Neuronal stem cell (in vitro differentiated cells): ENCODE measurements at regions not wholly inside any gene's neighbourhood (a gene's known extent, or its start where the extent isn't known, plus 50 kb on each side); places are given as distances from the start of the nearest gene placed in this dataset.

Experiments
- DNase-seq: peaks from one replicate; pipeline ENCODE4 v3.0.0-alpha.2; 2013; ENCODE audit warnings: low spot score
- H2AFZ ChIP-seq: one replicate; pipeline ENCODE4 v1.6.1; 2013; ENCODE audit warnings: mild to moderate bottlenecking, low read length, inconsistent platforms
- H2AK5ac ChIP-seq: 2 replicates; pipeline ENCODE4 v1.6.1; 2013; ENCODE audit warnings: low read depth, mild to moderate bottlenecking, inconsistent platforms, low read length, moderate library complexity, mixed read lengths
- H2BK120ac ChIP-seq: 2 replicates; pipeline ENCODE4 v1.6.1; 2013; ENCODE audit warnings: low read depth, mild to moderate bottlenecking, inconsistent platforms, low read length, moderate library complexity, mixed read lengths
- H2BK12ac ChIP-seq: one replicate; pipeline ENCODE4 v1.6.1; 2013; ENCODE audit warnings: low read length, inconsistent platforms
- H2BK15ac ChIP-seq: 2 replicates; pipeline ENCODE4 v1.6.1; 2013; ENCODE audit warnings: mild to moderate bottlenecking, low read length, inconsistent platforms, mixed read lengths
- H2BK5ac ChIP-seq: one replicate; pipeline ENCODE4 v1.6.1; 2013; ENCODE audit warnings: inconsistent platforms, mild to moderate bottlenecking, low read length, moderate library complexity
- H3K14ac ChIP-seq: one replicate; pipeline ENCODE4 v1.6.1; 2013; ENCODE audit warnings: low read length, inconsistent platforms
- H3K18ac ChIP-seq: 2 replicates; pipeline ENCODE4 v1.6.1; 2013; ENCODE audit warnings: low read length, inconsistent platforms
- H3K23ac ChIP-seq: 2 replicates; pipeline ENCODE4 v1.6.1; 2013; ENCODE audit warnings: low read depth, mild to moderate bottlenecking, mixed read lengths, low read length, inconsistent platforms; ENCODE audit not compliant: poor library complexity
- H3K27ac ChIP-seq: replicated peaks from 3 replicates; pipeline ENCODE4 v1.5.1; 2013; ENCODE audit warnings: low read length, inconsistent platforms
- H3K27me3 ChIP-seq, 3 experiments: 2 replicates each; pipeline ENCODE4 v1.6.1; 2013; ENCODE audit warnings: low read length in 3 of 3, mild to moderate bottlenecking in 2 of 3, inconsistent platforms in 1 of 3, low read depth in 1 of 3, mixed read lengths in 1 of 3, moderate library complexity in 1 of 3; ENCODE audit not compliant: control insufficient read depth in 3 of 3, insufficient read depth in 3 of 3
- H3K36me3 ChIP-seq, 2 donors: replicated peaks in 1 of 2; 2 replicates each; pipeline ENCODE4 v1.6.1; 2013; ENCODE audit warnings: low read length in 2 of 2; ENCODE audit not compliant: control insufficient read depth in 2 of 2, insufficient read depth in 2 of 2
- H3K4ac ChIP-seq: 2 replicates; pipeline ENCODE4 v1.6.1; 2013; ENCODE audit warnings: inconsistent platforms, mild to moderate bottlenecking, low read length, moderate library complexity
- H3K4me1 ChIP-seq, 2 donors: 1 replicate in 1 of 2; 2 replicates in 1 of 2; pipeline ENCODE4 v1.6.1; 2013; ENCODE audit warnings: low read length in 2 of 2, low read depth in 1 of 2; ENCODE audit not compliant: control insufficient read depth in 2 of 2, insufficient read depth in 1 of 2
- H3K4me2 ChIP-seq: one replicate; pipeline ENCODE4 v1.6.1; 2013; ENCODE audit warnings: mild to moderate bottlenecking, low read length, inconsistent platforms; ENCODE audit not compliant: insufficient read depth, poor library complexity, severe bottlenecking
- H3K4me3 ChIP-seq, 2 donors: 2 replicates each; pipeline ENCODE4 v1.5.1; 2013; ENCODE audit warnings: low read length in 2 of 2, mild to moderate bottlenecking in 2 of 2, inconsistent platforms in 1 of 2, moderate library complexity in 1 of 2
- H3K79me1 ChIP-seq: one replicate; pipeline ENCODE4 v1.6.1; 2013; ENCODE audit warnings: low read depth, mild to moderate bottlenecking, inconsistent platforms, low read length, moderate library complexity
- H3K9ac ChIP-seq: one replicate; pipeline ENCODE4 v1.6.1; 2013; ENCODE audit warnings: mild to moderate bottlenecking, low read depth, low read length, inconsistent platforms; ENCODE audit not compliant: poor library complexity
- H3K9me3 ChIP-seq, 2 donors: replicated peaks in 1 of 2; 2 replicates each; pipeline versions ENCODE3 to v1.6.1; 2013; ENCODE audit warnings: low read length in 2 of 2, mild to moderate bottlenecking in 2 of 2, inconsistent platforms in 1 of 2, low read depth in 1 of 2, mixed read lengths in 1 of 2, moderate library complexity in 1 of 2; ENCODE audit not compliant: control insufficient read depth in 2 of 2, insufficient read depth in 1 of 2
- H4K8ac ChIP-seq: one replicate; pipeline ENCODE4 v1.6.1; 2013; ENCODE audit warnings: low read depth, mild to moderate bottlenecking, inconsistent platforms, low read length, moderate library complexity
- H4K91ac ChIP-seq: one replicate; pipeline ENCODE4 v1.6.1; 2013; ENCODE audit warnings: low read length, low read depth, mild to moderate bottlenecking, inconsistent platforms; ENCODE audit not compliant: poor library complexity
- WGBS, 2 donors: extraction: QIAGEN DNeasy Blood & Tissue Kit; methylation state at CpG; one replicate each; pipeline ENCODE4 v1.1.7; 2013; ENCODE audit warnings: missing lambda C conversion rate in 2 of 2, mixed read lengths in 1 of 2; ENCODE audit not compliant: insufficient read length in 2 of 2, insufficient replicate concordance in 1 of 2; ENCODE audit errors: extremely low coverage in 2 of 2; 5-methylcytosine and 5-hydroxymethylcytosine counted together

GRCh38 chr12:115228434-115228833, 544.5 kb upstream of the TBX3 start:
- H3K36me3 ChIP-seq: no peaks in the 10 kb centered on the region
- no peaks in the 10 kb centered on the region for H3K27me3 ChIP-seq
- H3K4me2 ChIP-seq: no peak overlapping the region
- no peak overlapping the region for H3K27ac ChIP-seq
- no peaks in the 10 kb centered on the region for H3K79me1 ChIP-seq
- H4K8ac ChIP-seq: no peak overlapping the region
- no peak overlapping the region for H2AFZ ChIP-seq
- H3K4me3 ChIP-seq: no peak overlapping the region
- peaks cover 0 to 5% of the 10 kb centered on the region in 2 donors for H3K4me1 ChIP-seq
- no peak overlapping the region for H3K23ac ChIP-seq
- H4K91ac ChIP-seq: no peak overlapping the region
- no peak for DNase-seq
- no peak overlapping the region for H3K18ac ChIP-seq
- no peak overlapping the region for H3K9ac ChIP-seq
- H3K4ac ChIP-seq: no peak overlapping the region
- no peaks in the 10 kb centered on the region for H3K9me3 ChIP-seq
- H2BK15ac ChIP-seq: no peak overlapping the region
- H2AK5ac ChIP-seq: no peak overlapping the region
- no peak overlapping the region for H2BK5ac ChIP-seq
- WGBS, 2 donors: no CpG with 5 or more reads among the region's 4 CpGs
- no peak overlapping the region for H2BK120ac ChIP-seq
- no peak overlapping the region for H3K14ac ChIP-seq
- H2BK12ac ChIP-seq: no peak overlapping the region

DNA sequence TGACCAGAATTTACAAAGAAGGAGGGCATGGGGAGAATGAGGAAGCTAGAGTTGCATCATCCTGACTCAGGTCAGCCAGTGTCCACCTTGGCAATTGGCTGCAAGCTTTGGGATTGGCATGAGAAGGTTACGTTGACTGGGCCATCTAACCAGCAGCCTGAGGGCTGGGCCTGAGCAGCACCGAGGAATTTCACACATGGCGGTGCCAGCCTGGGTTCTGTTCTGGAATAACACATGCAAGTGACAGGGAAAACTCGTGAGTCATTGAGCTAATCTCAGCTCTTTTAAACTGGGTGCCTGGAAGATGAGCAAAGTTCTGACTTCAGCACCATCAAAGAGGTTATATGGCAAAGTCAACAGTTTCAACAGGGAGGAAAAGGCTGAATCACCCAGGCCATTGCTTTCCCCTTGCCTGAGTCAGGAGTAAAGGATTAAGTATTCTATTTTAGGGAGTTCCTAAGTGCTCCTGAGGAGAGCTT, 543.2 kb upstream of the TBX3 start:
- H3K23ac ChIP-seq: no peak overlapping the region
- no peak overlapping the region for H3K14ac ChIP-seq
- no peak overlapping the region for H3K4ac ChIP-seq
- no peak overlapping the region for H2AFZ ChIP-seq
- no peak overlapping the region for H2BK5ac ChIP-seq
- no peak overlapping the region for H4K91ac ChIP-seq
- H2BK12ac ChIP-seq: no peak overlapping the region
- DNase-seq: no peak
- no peak overlapping the region for H3K18ac ChIP-seq
- H3K27ac ChIP-seq: no peak overlapping the region
- no peak overlapping the region for H3K9ac ChIP-seq
- WGBS, 2 donors: no CpG with 5 or more reads among the region's 4 CpGs
- no peak overlapping the region for H3K4me2 ChIP-seq
- peak overlapping the region; percentile 19 for H2BK120ac ChIP-seq
- H3K4me1 ChIP-seq: peaks cover 0 to 8% of the 10 kb centered on the region in 2 donors
- H3K79me1 ChIP-seq: no peaks in the 10 kb centered on the region
- no peak overlapping the region for H2AK5ac ChIP-seq
- H2BK15ac ChIP-seq: no peak overlapping the region
- H3K9me3 ChIP-seq: no peaks in the 10 kb centered on the region
- H3K4me3 ChIP-seq: no peak overlapping the region
- H3K36me3 ChIP-seq: no peaks in the 10 kb centered on the region
- H3K27me3 ChIP-seq: no peaks in the 10 kb centered on the region
- no peak overlapping the region for H4K8ac ChIP-seq

DNA sequence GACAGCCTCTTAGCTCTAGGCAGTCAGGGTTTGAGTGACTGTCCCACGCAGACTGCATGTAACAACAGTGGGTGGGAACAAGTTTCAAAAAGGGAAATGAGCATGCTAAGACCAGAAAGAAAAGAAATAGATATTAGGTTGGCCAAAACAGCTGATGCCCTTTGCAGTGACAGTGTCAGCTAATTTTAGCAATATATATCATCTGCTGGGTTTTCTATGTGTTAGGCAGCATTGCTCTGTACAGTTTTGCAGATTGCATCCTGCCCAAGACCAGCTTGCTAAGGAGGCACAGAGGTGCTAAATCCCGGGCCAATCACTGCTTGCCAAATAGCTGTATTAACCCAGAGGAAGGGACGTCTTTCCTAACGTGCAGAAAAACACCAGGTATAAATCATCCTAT, 541.9 kb upstream of the TBX3 start:
- H3K4me3 ChIP-seq: no peak overlapping the region
- no peaks in the 10 kb centered on the region for H3K79me1 ChIP-seq
- no peak overlapping the region for H3K27ac ChIP-seq
- WGBS, 2 donors: no CpG with 5 or more reads among the region's 4 CpGs
- DNase-seq: no peak
- H4K8ac ChIP-seq: no peak overlapping the region
- H3K14ac ChIP-seq: no peak overlapping the region
- H2AK5ac ChIP-seq: no peak overlapping the region
- H3K9me3 ChIP-seq: no peaks in the 10 kb centered on the region
- no peak overlapping the region for H3K23ac ChIP-seq
- H3K27me3 ChIP-seq: no peaks in the 10 kb centered on the region
- H2BK5ac ChIP-seq: no peak overlapping the region
- H2BK15ac ChIP-seq: no peak overlapping the region
- H3K18ac ChIP-seq: no peak overlapping the region
- peaks cover 0 to 8% of the 10 kb centered on the region in 2 donors for H3K4me1 ChIP-seq
- no peak overlapping the region for H2AFZ ChIP-seq
- H4K91ac ChIP-seq: no peak overlapping the region
- no peaks in the 10 kb centered on the region for H3K36me3 ChIP-seq
- no peak overlapping the region for H2BK120ac ChIP-seq
- no peak overlapping the region for H3K4me2 ChIP-seq
- H2BK12ac ChIP-seq: no peak overlapping the region
- H3K4ac ChIP-seq: no peak overlapping the region
- no peak overlapping the region for H3K9ac ChIP-seq

GRCh38 chr12:115223991-115224390, 540.0 kb upstream of the TBX3 start:
- no CpG with 5 or more reads among the region's 4 CpGs for WGBS, 2 donors
- no peak overlapping the region for H2AK5ac ChIP-seq
- no peak overlapping the region for H3K4me3 ChIP-seq
- H2AFZ ChIP-seq: no peak overlapping the region
- no peak overlapping the region for H2BK15ac ChIP-seq
- H3K27me3 ChIP-seq: no peaks in the 10 kb centered on the region
- H2BK5ac ChIP-seq: no peak overlapping the region
- H3K23ac ChIP-seq: no peak overlapping the region
- no peak overlapping the region for H3K18ac ChIP-seq
- no peak overlapping the region for H3K9ac ChIP-seq
- no peaks in the 10 kb centered on the region for H3K79me1 ChIP-seq
- H4K91ac ChIP-seq: no peak overlapping the region
- no peak overlapping the region for H3K14ac ChIP-seq
- H2BK12ac ChIP-seq: no peak overlapping the region
- H2BK120ac ChIP-seq: no peak overlapping the region
- no peak overlapping the region for H3K4ac ChIP-seq
- H4K8ac ChIP-seq: no peak overlapping the region
- no peak overlapping the region for H3K4me2 ChIP-seq
- no peaks in the 10 kb centered on the region for H3K36me3 ChIP-seq
- peak; percentile 12 for DNase-seq
- peaks cover 0 to 8% of the 10 kb centered on the region in 2 donors for H3K4me1 ChIP-seq
- no peak overlapping the region for H3K27ac ChIP-seq
- no peaks in the 10 kb centered on the region for H3K9me3 ChIP-seq
